IMR-90 (cell line): ENCODE measurements at regions not wholly inside any gene's neighbourhood (a gene's known extent, or its start where the extent isn't known, plus 50 kb on each side); places are given as distances from the start of the nearest gene placed in this dataset.

ENCODE experiments used
- ATAC-seq: fragments of 200-7000 bp; cut with Tn5 transposase; 2 replicates; pipeline ENCODE4 v1.9.1; 2020; ENCODE audit warnings: low read depth, mild to moderate bottlenecking, moderate library complexity
- BruUV-seq: library from RNA; stranded (reverse); fragments of 400-500 nt; replicated peaks from 2 replicates; lab custom pipeline; 2021; lab: Mats Ljungman, UMichigan
- CTCF ChIA-PET: fragments of 300-600 bp; formaldehyde crosslinking; extraction: SDS; loops from one replicate; lab custom pipeline; 2021; ENCODE audit warnings: antibody characterized with exemption; lab: Yijun Ruan, JAX
- POLR2A ChIA-PET: fragments of 300-600 bp; sonication (Branson Sonifier 250); formaldehyde crosslinking; loops from one replicate; lab custom pipeline; 2022; ENCODE audit warnings: antibody characterized with exemption; ENCODE audit not compliant: unreplicated experiment; lab: Charles Lee
- DNase-seq: peaks from one replicate; pipeline ENCODE4 v3.0.0; 2013
- H2AFZ ChIP-seq: replicated peaks from 2 replicates; pipeline ENCODE3; 2013; ENCODE audit warnings: low read length, mild to moderate bottlenecking; ENCODE audit not compliant: poor library complexity
- H2AK5ac ChIP-seq: 2 replicates; pipeline ENCODE4 v1.6.1; 2013; ENCODE audit warnings: low read depth, low read length, inconsistent platforms
- H2AK9ac ChIP-seq: replicated peaks from 2 replicates; pipeline ENCODE3; 2013; ENCODE audit warnings: mild to moderate bottlenecking, low read depth, low read length, moderate library complexity; ENCODE audit not compliant: poor library complexity
- H2BK120ac ChIP-seq: 2 replicates; pipeline ENCODE4 v1.6.1; 2013; ENCODE audit warnings: low read depth, low read length, inconsistent platforms
- H2BK15ac ChIP-seq: 3 replicates; pipeline ENCODE4 v1.6.1; 2013; ENCODE audit warnings: low read depth, low read length, inconsistent platforms
- H2BK20ac ChIP-seq: 2 replicates; pipeline ENCODE4 v1.6.1; 2013; ENCODE audit warnings: low read depth, mild to moderate bottlenecking, inconsistent platforms, low read length, moderate library complexity
- H2BK5ac ChIP-seq: 2 replicates; pipeline ENCODE4 v1.6.1; 2013; ENCODE audit warnings: mild to moderate bottlenecking, low read depth, low read length, inconsistent platforms; ENCODE audit not compliant: poor library complexity, severe bottlenecking
- H3K14ac ChIP-seq: replicated peaks from 2 replicates; pipeline ENCODE4 v1.6.1; 2013; ENCODE audit warnings: low read depth, low read length, inconsistent platforms
- H3K18ac ChIP-seq: 2 replicates; pipeline ENCODE4 v1.6.1; 2013; ENCODE audit warnings: low read depth, low read length, control low read depth
- H3K23ac ChIP-seq: 2 replicates; pipeline ENCODE4 v1.6.1; 2013; ENCODE audit warnings: low read depth, low read length, inconsistent platforms
- H3K27ac ChIP-seq: 2 replicates; pipeline ENCODE4 v1.5.1; 2013; ENCODE audit warnings: mild to moderate bottlenecking, control low read depth, low read length; ENCODE audit not compliant: insufficient read depth
- H3K27me3 ChIP-seq: 2 replicates; pipeline ENCODE4 v1.6.1; 2013; ENCODE audit warnings: low read length; ENCODE audit not compliant: control insufficient read depth, insufficient read depth
- H3K36me3 ChIP-seq: 2 replicates; pipeline ENCODE4 v1.6.1; 2013; ENCODE audit warnings: low read length, mixed read lengths; ENCODE audit not compliant: control insufficient read depth, insufficient read depth
- H3K4ac ChIP-seq: 2 replicates; pipeline ENCODE4 v1.6.1; 2013; ENCODE audit warnings: low read depth, low read length, inconsistent platforms
- H3K4me1 ChIP-seq: 2 replicates; pipeline ENCODE4 v1.6.1; 2013; ENCODE audit warnings: low read length, mixed read lengths; ENCODE audit not compliant: control insufficient read depth, insufficient read depth
- H3K4me2 ChIP-seq: 2 replicates; pipeline ENCODE4 v1.6.1; 2013; ENCODE audit warnings: low read depth, mild to moderate bottlenecking, control low read depth, low read length, moderate library complexity
- H3K4me3 ChIP-seq: 2 replicates; pipeline ENCODE4 v1.5.1; 2013; ENCODE audit warnings: low read depth, mild to moderate bottlenecking, control low read depth, low read length, moderate library complexity; ENCODE audit not compliant: insufficient read depth
- H3K56ac ChIP-seq: 2 replicates; pipeline ENCODE4 v1.6.1; 2013; ENCODE audit warnings: low read length, inconsistent platforms; ENCODE audit not compliant: insufficient read depth; ENCODE audit errors: extremely low read depth
- H3K79me1 ChIP-seq, 2 experiments: 2 replicates each; pipeline ENCODE4 v1.6.1; 2013; ENCODE audit warnings: low read length in 2 of 2, inconsistent platforms in 1 of 2, low read depth in 1 of 2
- H3K9ac ChIP-seq: 2 replicates; pipeline ENCODE4 v1.6.1; 2013; ENCODE audit warnings: low read depth, low read length, control low read depth
- H3K9me1 ChIP-seq: 2 replicates; pipeline ENCODE4 v1.6.1; 2013; ENCODE audit warnings: low read length, inconsistent platforms; ENCODE audit not compliant: insufficient read depth
- H3K9me3 ChIP-seq: 2 replicates; pipeline ENCODE4 v1.6.1; 2013; ENCODE audit warnings: low read length; ENCODE audit not compliant: control insufficient read depth, insufficient read depth
- H4K20me1 ChIP-seq: 2 replicates; pipeline ENCODE4 v1.6.1; 2013; ENCODE audit warnings: low read length, inconsistent platforms; ENCODE audit not compliant: insufficient read depth
- H4K5ac ChIP-seq: 2 replicates; pipeline ENCODE4 v1.6.1; 2013; ENCODE audit warnings: mild to moderate bottlenecking, low read depth, low read length, control low read depth
- H4K8ac ChIP-seq, 2 experiments: 2 replicates each; pipeline ENCODE4 v1.6.1; 2013; ENCODE audit warnings: low read depth in 2 of 2, low read length in 2 of 2, control low read depth in 1 of 2, inconsistent platforms in 1 of 2
- H4K91ac ChIP-seq: 2 replicates; pipeline ENCODE4 v1.6.1; 2013; ENCODE audit warnings: low read depth, low read length, inconsistent platforms; ENCODE audit not compliant: insufficient read depth
- BHLHE40 ChIP-seq: fragments of 150-350 bp; IDR thresholded peaks from 2 replicates; pipeline ENCODE4 v1.6.1; 2016; ENCODE audit warnings: mild to moderate bottlenecking, low read depth, low read length
- FOS ChIP-seq: fragments of 150-350 bp; IDR thresholded peaks from 2 replicates; pipeline ENCODE4 v1.6.1; 2016; ENCODE audit warnings: low read depth, low read length
- MAFK ChIP-seq: IDR thresholded peaks from 2 replicates; pipeline ENCODE4 v1.6.1; 2012; ENCODE audit warnings: low read depth, low read length, improper control_type of control experiment
- POLR2A ChIP-seq: IDR thresholded peaks from 2 replicates; pipeline ENCODE4 v1.6.1; 2012; ENCODE audit warnings: mild to moderate bottlenecking, low read depth, low read length
- RAD21 ChIP-seq: IDR thresholded peaks from 2 replicates; pipeline ENCODE4 v1.6.1; 2012; ENCODE audit warnings: low read length, improper control_type of control experiment
- RCOR1 ChIP-seq: IDR thresholded peaks from 2 replicates; pipeline ENCODE4 v1.6.1; 2012; ENCODE audit warnings: mild to moderate bottlenecking, low read length, improper control_type of control experiment; ENCODE audit not compliant: insufficient replicate concordance
- SMC3 ChIP-seq: fragments of 150-350 bp; IDR thresholded peaks from 2 replicates; pipeline ENCODE4 v1.6.1; 2016; ENCODE audit warnings: low read depth, mild to moderate bottlenecking, antibody characterized with exemption, low read length, moderate library complexity
- dilution Hi-C: fragments of 300-500 bp; cut with HindIII; formaldehyde crosslinking; loops from one replicate; pipeline ENCODE4 v1.14.3; 2018; ENCODE audit warnings: low sequenced_read_pairs; ENCODE audit not compliant: unreplicated experiment
- in situ Hi-C: fragments of 300-500 bp; cut with MboI; formaldehyde crosslinking; loops from 3 replicates; pipeline ENCODE4 v1.14.3; 2019; ENCODE audit warnings: low sequenced_read_pairs, inconsistent platforms, mixed read lengths
- intact Hi-C: fragments of 100-400 bp; cut with micrococcal nuclease; formaldehyde crosslinking; loops from 2 replicates; pipeline ENCODE4 v1.10.0; 2022
- TF ChIP-seq, protein P1 (sequence below): conservative IDR thresholded peaks from 2 replicates; pipeline ENCODE4 v1.5.1; 2012; ENCODE audit warnings: mild to moderate bottlenecking, low read depth, low read length, improper control_type of control experiment
- TF ChIP-seq, protein P2 (sequence below): fragments of 150-350 bp; IDR thresholded peaks from 2 replicates; pipeline ENCODE4 v1.6.1; 2016; ENCODE audit warnings: low read depth, mild to moderate bottlenecking, low read length, moderate library complexity, borderline replicate concordance

DNA sequence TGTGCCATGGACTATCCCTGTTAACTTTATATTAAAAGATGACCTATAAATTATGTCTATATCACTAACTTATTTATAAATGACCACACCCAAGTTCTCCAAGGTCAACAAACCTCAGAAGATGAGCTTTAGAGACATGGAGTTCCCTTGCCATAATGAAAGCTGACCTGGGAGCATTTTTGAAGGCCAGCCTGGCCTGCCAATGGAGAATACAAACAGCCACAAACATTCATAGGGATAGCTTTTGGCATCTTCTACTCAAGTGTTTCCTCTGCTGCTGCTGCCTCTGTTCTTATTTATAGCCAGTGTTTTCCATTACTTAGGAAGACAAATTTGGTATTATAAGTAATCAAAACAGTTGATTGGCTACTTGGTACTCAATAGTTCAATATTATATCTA lies 117.3 kb upstream of the ADAMTS19 start:
- ChIA-PET CTCF (no interaction called here), POLR2A (no interaction called here)
- DNase-seq = no peak
- Histone ChIP-seq H4K8ac (no peak overlapping the region), H3K9ac (no peak overlapping the region), H3K4ac (no peak overlapping the region), H3K56ac (no peak overlapping the region), H3K9me3 (no peaks in the 10 kb centered on the region), H3K18ac (no peak overlapping the region), H2AFZ (no peak overlapping the region), H2BK120ac (no peak overlapping the region), H2BK20ac (no peak overlapping the region), H3K4me2 (no peak overlapping the region), H2AK9ac (no peak overlapping the region), H3K14ac (no peak overlapping the region), H3K23ac (no peak overlapping the region), H3K4me3 (no peak overlapping the region), H2BK5ac (no peak overlapping the region), H3K27me3 (no peaks in the 10 kb centered on the region), H2AK5ac (no peak overlapping the region), H4K20me1 (no peaks in the 10 kb centered on the region), H3K36me3 (no peaks in the 10 kb centered on the region), H4K5ac (no peak overlapping the region), H3K27ac (no peak overlapping the region), H2BK15ac (no peak overlapping the region), H3K4me1 (no peaks in the 10 kb centered on the region), H3K79me1 (no peaks in the 10 kb centered on the region), H4K91ac (no peak overlapping the region), H3K9me1 (no peaks in the 10 kb centered on the region)
- no TSS peak for BruUV-seq
- dilution Hi-C loops (no loop called here), in situ Hi-C loops (no loop called here), intact Hi-C loops (no loop called here)
- TF ChIP-seq RAD21 (no peak), RCOR1 (no peak), BHLHE40 (no peak), MAFK (no peak), FOS (no peak), POLR2A (no peak), SMC3 (no peak)
- TF ChIP-seq, protein P1, sequence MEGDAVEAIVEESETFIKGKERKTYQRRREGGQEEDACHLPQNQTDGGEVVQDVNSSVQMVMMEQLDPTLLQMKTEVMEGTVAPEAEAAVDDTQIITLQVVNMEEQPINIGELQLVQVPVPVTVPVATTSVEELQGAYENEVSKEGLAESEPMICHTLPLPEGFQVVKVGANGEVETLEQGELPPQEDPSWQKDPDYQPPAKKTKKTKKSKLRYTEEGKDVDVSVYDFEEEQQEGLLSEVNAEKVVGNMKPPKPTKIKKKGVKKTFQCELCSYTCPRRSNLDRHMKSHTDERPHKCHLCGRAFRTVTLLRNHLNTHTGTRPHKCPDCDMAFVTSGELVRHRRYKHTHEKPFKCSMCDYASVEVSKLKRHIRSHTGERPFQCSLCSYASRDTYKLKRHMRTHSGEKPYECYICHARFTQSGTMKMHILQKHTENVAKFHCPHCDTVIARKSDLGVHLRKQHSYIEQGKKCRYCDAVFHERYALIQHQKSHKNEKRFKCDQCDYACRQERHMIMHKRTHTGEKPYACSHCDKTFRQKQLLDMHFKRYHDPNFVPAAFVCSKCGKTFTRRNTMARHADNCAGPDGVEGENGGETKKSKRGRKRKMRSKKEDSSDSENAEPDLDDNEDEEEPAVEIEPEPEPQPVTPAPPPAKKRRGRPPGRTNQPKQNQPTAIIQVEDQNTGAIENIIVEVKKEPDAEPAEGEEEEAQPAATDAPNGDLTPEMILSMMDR = no peak
- TF ChIP-seq, protein P2, sequence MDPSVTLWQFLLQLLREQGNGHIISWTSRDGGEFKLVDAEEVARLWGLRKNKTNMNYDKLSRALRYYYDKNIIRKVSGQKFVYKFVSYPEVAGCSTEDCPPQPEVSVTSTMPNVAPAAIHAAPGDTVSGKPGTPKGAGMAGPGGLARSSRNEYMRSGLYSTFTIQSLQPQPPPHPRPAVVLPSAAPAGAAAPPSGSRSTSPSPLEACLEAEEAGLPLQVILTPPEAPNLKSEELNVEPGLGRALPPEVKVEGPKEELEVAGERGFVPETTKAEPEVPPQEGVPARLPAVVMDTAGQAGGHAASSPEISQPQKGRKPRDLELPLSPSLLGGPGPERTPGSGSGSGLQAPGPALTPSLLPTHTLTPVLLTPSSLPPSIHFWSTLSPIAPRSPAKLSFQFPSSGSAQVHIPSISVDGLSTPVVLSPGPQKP = no peak
- ATAC-seq = no peak
